ENCODE measurements at regions not wholly inside any gene's neighbourhood (a gene's known extent, or its start where the extent isn't known, plus 50 kb on each side); places are given as distances from the start of the nearest gene placed in this dataset.

GRCh38 chr22:25383278-25383820, 163.9 kb downstream of the CRYBB2 start:
- TF ChIP-seq CTCF (conservative IDR thresholded peaks at IDR 0.05; ENCODE audit: low read depth in 2 of 2) (no peak), EZH2 (IDR thresholded peaks at IDR 0.05; ENCODE audit: low read depth, unreplicated experiment) (no peak), POLR2AphosphoS5 (IDR thresholded peaks at IDR 0.05; ENCODE audit: low read depth) (no peak), CREB1 (CRISPR knock-in tag; IDR thresholded peaks at IDR 0.05; ENCODE audit: low read depth) (no peak), EZH2phosphoT487 (IDR thresholded peaks at IDR 0.05; ENCODE audit: unreplicated experiment) (no peak), JUNB (IDR thresholded peaks at IDR 0.05; ENCODE audit: unreplicated experiment) (no peak), NANOG (IDR thresholded peaks at IDR 0.05; ENCODE audit: borderline replicate concordance) (no peak), ZNF331 (CRISPR knock-in tag; IDR thresholded peaks at IDR 0.05; ENCODE audit: low read depth) (no peak), ZNF114 (CRISPR knock-in tag; IDR thresholded peaks at IDR 0.05) (no peak)
- TF ChIP-seq, protein P1, sequence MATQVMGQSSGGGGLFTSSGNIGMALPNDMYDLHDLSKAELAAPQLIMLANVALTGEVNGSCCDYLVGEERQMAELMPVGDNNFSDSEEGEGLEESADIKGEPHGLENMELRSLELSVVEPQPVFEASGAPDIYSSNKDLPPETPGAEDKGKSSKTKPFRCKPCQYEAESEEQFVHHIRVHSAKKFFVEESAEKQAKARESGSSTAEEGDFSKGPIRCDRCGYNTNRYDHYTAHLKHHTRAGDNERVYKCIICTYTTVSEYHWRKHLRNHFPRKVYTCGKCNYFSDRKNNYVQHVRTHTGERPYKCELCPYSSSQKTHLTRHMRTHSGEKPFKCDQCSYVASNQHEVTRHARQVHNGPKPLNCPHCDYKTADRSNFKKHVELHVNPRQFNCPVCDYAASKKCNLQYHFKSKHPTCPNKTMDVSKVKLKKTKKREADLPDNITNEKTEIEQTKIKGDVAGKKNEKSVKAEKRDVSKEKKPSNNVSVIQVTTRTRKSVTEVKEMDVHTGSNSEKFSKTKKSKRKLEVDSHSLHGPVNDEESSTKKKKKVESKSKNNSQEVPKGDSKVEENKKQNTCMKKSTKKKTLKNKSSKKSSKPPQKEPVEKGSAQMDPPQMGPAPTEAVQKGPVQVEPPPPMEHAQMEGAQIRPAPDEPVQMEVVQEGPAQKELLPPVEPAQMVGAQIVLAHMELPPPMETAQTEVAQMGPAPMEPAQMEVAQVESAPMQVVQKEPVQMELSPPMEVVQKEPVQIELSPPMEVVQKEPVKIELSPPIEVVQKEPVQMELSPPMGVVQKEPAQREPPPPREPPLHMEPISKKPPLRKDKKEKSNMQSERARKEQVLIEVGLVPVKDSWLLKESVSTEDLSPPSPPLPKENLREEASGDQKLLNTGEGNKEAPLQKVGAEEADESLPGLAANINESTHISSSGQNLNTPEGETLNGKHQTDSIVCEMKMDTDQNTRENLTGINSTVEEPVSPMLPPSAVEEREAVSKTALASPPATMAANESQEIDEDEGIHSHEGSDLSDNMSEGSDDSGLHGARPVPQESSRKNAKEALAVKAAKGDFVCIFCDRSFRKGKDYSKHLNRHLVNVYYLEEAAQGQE (IDR thresholded peaks at IDR 0.05; ENCODE audit: unreplicated experiment): no peak

Measured in GM23338 (cell line).